ENCODE measurements at regions not wholly inside any gene's neighbourhood (a gene's known extent, or its start where the extent isn't known, plus 50 kb on each side); places are given as distances from the start of the nearest gene placed in this dataset.
A peak's percentile ranks its signal among the peaks of the same experiment; 100 is the strongest.

- Histone ChIP-seq H3K36me3 (no peaks in the 10 kb centered on the region), H3K4me3 (no peak overlapping the region), H3K27me3 (no peaks in the 10 kb centered on the region), H3K9me3 (peaks cover 5% of the 10 kb centered on the region)
- no peak for DNase-seq
These were observed 164.5 kb downstream of the SUCNR1 start for GRCh38 chr3:152037953-152038352.

- Histone ChIP-seq H3K36me3 (no peaks in the 10 kb centered on the region), H3K9me3 (peaks cover 5% of the 10 kb centered on the region), H3K27me3 (no peaks in the 10 kb centered on the region), H3K4me3 (no peak overlapping the region)
- no peak for DNase-seq
These were observed 165.0 kb downstream of the SUCNR1 start for GRCh38 chr3:152038490-152038889.

GRCh38 chr3:152039887-152040286, 166.4 kb downstream of the SUCNR1 start:
- Histone ChIP-seq H3K27me3 (no peaks in the 10 kb centered on the region), H3K9me3 (peaks cover 5% of the 10 kb centered on the region), H3K4me3 (no peak overlapping the region), H3K36me3 (no peaks in the 10 kb centered on the region)
- DNase-seq: no peak

- Histone ChIP-seq H3K4me3 (no peak overlapping the region), H3K9me3 (peaks cover 5% of the 10 kb centered on the region), H3K36me3 (no peaks in the 10 kb centered on the region), H3K27me3 (no peaks in the 10 kb centered on the region)
- DNase-seq: no peak
These were observed 166.9 kb downstream of the SUCNR1 start for GRCh38 chr3:152040319-152040718.

- no peak overlapping the region for H3K4me3 ChIP-seq
- no peaks in the 10 kb centered on the region; the same call in 1 of the 2 replicates for H3K9me3 ChIP-seq
- no peaks in the 10 kb centered on the region for H3K36me3 ChIP-seq
- peak; percentile 81 for DNase-seq
- no peaks in the 10 kb centered on the region for H3K27me3 ChIP-seq
These were observed 170.2 kb downstream of the SUCNR1 start for GRCh38 chr3:152043620-152044019.

- no peaks in the 10 kb centered on the region for H3K36me3 ChIP-seq
- DNase-seq: no peak
- H3K4me3 ChIP-seq: no peak overlapping the region
- H3K9me3 ChIP-seq: no peaks in the 10 kb centered on the region
- no peaks in the 10 kb centered on the region for H3K27me3 ChIP-seq
These were observed 172.8 kb downstream of the SUCNR1 start for GRCh38 chr3:152046280-152046679.

- Histone ChIP-seq H3K4me3 (no peak overlapping the region), H3K9me3 (no peaks in the 10 kb centered on the region), H3K36me3 (no peaks in the 10 kb centered on the region), H3K27me3 (no peaks in the 10 kb centered on the region)
- no peak for DNase-seq
These were observed 174.0 kb downstream of the SUCNR1 start for GRCh38 chr3:152047465-152047864.

- H3K9me3 ChIP-seq: no peaks in the 10 kb centered on the region
- no peaks in the 10 kb centered on the region for H3K36me3 ChIP-seq
- DNase-seq: no peak
- H3K4me3 ChIP-seq: no peak overlapping the region
- no peaks in the 10 kb centered on the region for H3K27me3 ChIP-seq
These were observed 175.4 kb downstream of the SUCNR1 start for GRCh38 chr3:152048831-152049230.

GRCh38 chr3:152050903-152051302, 177.5 kb downstream of the SUCNR1 start:
- Histone ChIP-seq H3K27me3 (no peaks in the 10 kb centered on the region), H3K9me3 (no peaks in the 10 kb centered on the region), H3K4me3 (no peak overlapping the region), H3K36me3 (no peaks in the 10 kb centered on the region)
- DNase-seq: no peak

GRCh38 chr3:152051501-152052404, 178.3 kb downstream of the SUCNR1 start:
- no peak for DNase-seq

GRCh38 chr3:152053866-152054265, 180.4 kb downstream of the SUCNR1 start:
- H3K27me3 ChIP-seq: no peaks in the 10 kb centered on the region
- H3K36me3 ChIP-seq: no peaks in the 10 kb centered on the region
- no peak overlapping the region for H3K4me3 ChIP-seq
- no peaks in the 10 kb centered on the region for H3K9me3 ChIP-seq
- no peak for DNase-seq

More at GRCh38 chr3:152051501-152052404, 178.3 kb downstream of the SUCNR1 start:
- H3K9me3 ChIP-seq: no peaks in the 10 kb centered on the region
- H3K36me3 ChIP-seq: no peaks in the 10 kb centered on the region
- H3K4me3 ChIP-seq: no peak overlapping the region
- H3K27me3 ChIP-seq: no peaks in the 10 kb centered on the region

- H3K4me3 ChIP-seq: no peak overlapping the region
- H3K36me3 ChIP-seq: no peaks in the 10 kb centered on the region
- no peak for DNase-seq
- no peaks in the 10 kb centered on the region for H3K27me3 ChIP-seq
- no peaks in the 10 kb centered on the region for H3K9me3 ChIP-seq
These were observed 180.9 kb downstream of the SUCNR1 start for GRCh38 chr3:152054315-152054714.

GRCh38 chr3:152056073-152056472, 182.6 kb downstream of the SUCNR1 start:
- Histone ChIP-seq H3K27me3 (no peaks in the 10 kb centered on the region), H3K36me3 (no peaks in the 10 kb centered on the region), H3K4me3 (no peak overlapping the region)

GRCh38 chr3:152056481-152056880, 183.0 kb downstream of the SUCNR1 start:
- Histone ChIP-seq H3K36me3 (no peaks in the 10 kb centered on the region), H3K9me3 (no peaks in the 10 kb centered on the region), H3K27me3 (no peaks in the 10 kb centered on the region), H3K4me3 (no peak overlapping the region)
- no peak for DNase-seq

More at GRCh38 chr3:152056073-152056472, 182.6 kb downstream of the SUCNR1 start:
- H3K9me3 ChIP-seq: no peaks in the 10 kb centered on the region
- no peak for DNase-seq

GRCh38 chr3:152056987-152057386, 183.5 kb downstream of the SUCNR1 start:
- Histone ChIP-seq H3K27me3 (no peaks in the 10 kb centered on the region), H3K9me3 (no peaks in the 10 kb centered on the region), H3K36me3 (no peaks in the 10 kb centered on the region), H3K4me3 (no peak overlapping the region)
- DNase-seq: no peak

GRCh38 chr3:152058856-152059255, 185.4 kb downstream of the SUCNR1 start:
- H3K27me3 ChIP-seq: no peaks in the 10 kb centered on the region
- H3K4me3 ChIP-seq: no peak overlapping the region
- no peaks in the 10 kb centered on the region for H3K36me3 ChIP-seq
- H3K9me3 ChIP-seq: no peaks in the 10 kb centered on the region
- no peak for DNase-seq

- no peaks in the 10 kb centered on the region for H3K9me3 ChIP-seq
- H3K27me3 ChIP-seq: no peaks in the 10 kb centered on the region
- DNase-seq: no peak
- no peaks in the 10 kb centered on the region for H3K36me3 ChIP-seq
- no peak overlapping the region for H3K4me3 ChIP-seq
These were observed 187.3 kb downstream of the SUCNR1 start for GRCh38 chr3:152060701-152061100.

GRCh38 chr3:152061296-152061695, 187.9 kb downstream of the SUCNR1 start:
- Histone ChIP-seq H3K9me3 (no peaks in the 10 kb centered on the region), H3K27me3 (no peaks in the 10 kb centered on the region), H3K36me3 (no peaks in the 10 kb centered on the region), H3K4me3 (no peak overlapping the region)
- DNase-seq: no peak

Data from MG63 (cell line).